ENCODE measurements at regions not wholly inside any gene's neighbourhood (a gene's known extent, or its start where the extent isn't known, plus 50 kb on each side); places are given as distances from the start of the nearest gene placed in this dataset.

DNA sequence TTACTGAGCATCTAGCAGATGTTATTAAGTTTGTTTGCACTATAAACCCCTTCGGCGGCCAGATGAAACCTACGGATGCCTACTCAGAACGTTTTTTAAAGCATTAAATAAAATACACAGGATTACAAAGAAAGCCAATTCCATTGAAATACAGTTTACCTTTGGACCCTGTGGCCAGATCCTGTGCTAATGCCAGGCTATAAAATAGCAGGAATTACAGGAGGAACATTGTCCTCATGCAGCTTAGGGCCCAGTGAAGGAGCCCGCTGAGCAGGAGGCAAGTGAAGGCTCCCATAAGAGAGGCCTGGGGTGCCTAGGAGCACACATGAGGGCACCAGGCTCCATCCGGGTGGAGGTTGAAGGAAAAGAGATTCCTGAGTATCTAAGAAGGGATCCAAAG is 310.4 kb downstream of the MTX2 start:
- H3K79me1 ChIP-seq (ENCODE audit: low read length), result no peaks in the 10 kb centered on the region
- no peak overlapping the region for H3K9ac ChIP-seq (ENCODE audit: low read length)
- no peak overlapping the region for H4K5ac ChIP-seq (ENCODE audit: low read length)
- no peak overlapping the region for H3K18ac ChIP-seq (ENCODE audit: low read length)
- no peak overlapping the region for H4K8ac ChIP-seq (ENCODE audit: low read depth, low read length)
- no peak overlapping the region for H2BK15ac ChIP-seq (replicated peaks; ENCODE audit: low read depth)
- no peak overlapping the region for H3K4ac ChIP-seq (ENCODE audit: low read depth, low read length)
- H2BK5ac ChIP-seq (ENCODE audit: low read length), result no peak overlapping the region
- no peak overlapping the region for H3K4me3 ChIP-seq (ENCODE audit: low read length)
- H3K56ac ChIP-seq (ENCODE audit: low read length), result no peak overlapping the region
- H3K27ac ChIP-seq (ENCODE audit: low read depth, low read length), result no peak overlapping the region
- H3K79me2 ChIP-seq (ENCODE audit: control insufficient read depth, insufficient read depth, low read length), result no peaks in the 10 kb centered on the region
- no CpG with 5 or more reads among the region's 6 CpGs for WGBS (ENCODE audit: extremely low coverage, insufficient coverage, low lambda C conversion rate)
- H2AK5ac ChIP-seq (ENCODE audit: low read length), result no peak overlapping the region
- no peaks in the 10 kb centered on the region for H3K4me1 ChIP-seq (ENCODE audit: control insufficient read depth, low read depth, low read length)
- no peaks in the 10 kb centered on the region for H3K36me3 ChIP-seq (ENCODE audit: control insufficient read depth, insufficient read depth, low read length)
- H3K4me2 ChIP-seq (ENCODE audit: low read length), result no peak overlapping the region
- no peaks in the 10 kb centered on the region for H3K27me3 ChIP-seq (ENCODE audit: insufficient read depth, low read length, poor library complexity)
- H3K23ac ChIP-seq (ENCODE audit: low read length), result no peak overlapping the region
- no peak for DNase-seq
- no peak overlapping the region for H2BK120ac ChIP-seq (ENCODE audit: low read depth, low read length)

DNA sequence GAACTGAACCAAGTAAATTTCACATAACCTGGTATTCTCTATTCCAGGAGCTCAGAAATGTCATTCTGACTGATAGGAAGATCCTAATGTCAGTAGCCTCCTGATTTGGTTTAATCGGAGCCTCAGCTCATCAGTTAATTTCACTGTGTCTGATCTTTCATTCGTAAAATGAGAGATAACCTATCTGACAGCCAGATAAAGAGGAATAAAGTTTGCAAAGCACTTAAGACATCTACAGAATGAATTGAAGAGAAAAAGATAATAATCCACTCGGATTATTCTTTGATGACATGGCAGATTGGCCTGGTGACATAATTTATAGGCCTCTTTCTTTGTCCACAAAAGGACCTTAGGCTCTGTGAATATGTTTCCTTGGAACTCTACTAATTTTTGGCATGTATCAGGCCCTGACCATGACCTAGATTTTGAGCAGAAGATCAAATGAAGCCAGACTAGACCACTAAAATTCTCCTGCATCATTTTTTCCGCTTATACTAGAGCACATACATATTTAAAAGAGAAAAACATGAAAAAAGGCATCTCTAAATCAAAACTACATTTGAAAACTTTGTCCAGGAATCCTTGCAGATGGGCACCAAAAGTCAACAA is 312.4 kb downstream of the MTX2 start:
- H2BK120ac ChIP-seq (ENCODE audit: low read depth, low read length), result no peak overlapping the region
- no peaks in the 10 kb centered on the region for H3K79me2 ChIP-seq (ENCODE audit: control insufficient read depth, insufficient read depth, low read length)
- no peak for DNase-seq
- WGBS (ENCODE audit: extremely low coverage, insufficient coverage, low lambda C conversion rate), result no CpG with 5 or more reads among the region's 4 CpGs
- no peak overlapping the region for H3K4me3 ChIP-seq (ENCODE audit: low read length)
- H3K4me2 ChIP-seq (ENCODE audit: low read length), result no peak overlapping the region
- H3K9ac ChIP-seq (ENCODE audit: low read length), result no peak overlapping the region
- H4K8ac ChIP-seq (ENCODE audit: low read depth, low read length), result no peak overlapping the region
- H2BK15ac ChIP-seq (replicated peaks; ENCODE audit: low read depth), result no peak overlapping the region
- no peaks in the 10 kb centered on the region for H3K27me3 ChIP-seq (ENCODE audit: insufficient read depth, low read length, poor library complexity)
- H3K4ac ChIP-seq (ENCODE audit: low read depth, low read length), result no peak overlapping the region
- H2AK5ac ChIP-seq (ENCODE audit: low read length), result no peak overlapping the region
- H3K4me1 ChIP-seq (ENCODE audit: control insufficient read depth, low read depth, low read length), result peaks cover 2% of the 10 kb centered on the region
- H3K23ac ChIP-seq (ENCODE audit: low read length), result no peak overlapping the region
- no peak overlapping the region for H3K56ac ChIP-seq (ENCODE audit: low read length)
- no peaks in the 10 kb centered on the region for H3K79me1 ChIP-seq (ENCODE audit: low read length)
- no peak overlapping the region for H3K18ac ChIP-seq (ENCODE audit: low read length)
- H2BK5ac ChIP-seq (ENCODE audit: low read length), result no peak overlapping the region
- no peak overlapping the region for H3K27ac ChIP-seq (ENCODE audit: low read depth, low read length)
- H4K5ac ChIP-seq (ENCODE audit: low read length), result no peak overlapping the region
- no peaks in the 10 kb centered on the region for H3K36me3 ChIP-seq (ENCODE audit: control insufficient read depth, insufficient read depth, low read length)

DNA sequence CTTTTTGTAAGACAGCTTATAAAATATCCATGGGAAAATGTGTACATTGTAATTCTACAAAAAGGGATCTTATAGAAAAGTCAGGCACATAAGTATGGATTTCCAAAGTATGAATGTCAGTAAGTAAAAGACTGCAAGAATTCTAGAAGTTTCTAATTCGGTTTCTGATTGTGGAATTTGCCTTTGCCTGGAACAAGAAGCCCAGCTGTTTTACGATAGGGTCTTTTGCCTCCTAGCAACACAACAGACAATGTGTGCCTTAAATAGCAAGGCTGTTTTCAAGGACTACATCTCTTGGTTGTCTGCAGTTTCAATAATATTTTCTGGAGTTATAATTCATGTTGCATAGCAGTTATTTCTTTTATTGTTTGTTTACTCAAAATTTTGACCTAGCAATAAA is 312.9 kb downstream of the MTX2 start:
- Histone ChIP-seq H3K36me3 (ENCODE audit: control insufficient read depth, insufficient read depth, low read length) (no peaks in the 10 kb centered on the region), H3K27ac (ENCODE audit: low read depth, low read length) (no peak overlapping the region), H3K4ac (ENCODE audit: low read depth, low read length) (no peak overlapping the region), H3K4me1 (ENCODE audit: control insufficient read depth, low read depth, low read length) (peaks cover 2% of the 10 kb centered on the region), H3K27me3 (ENCODE audit: insufficient read depth, low read length, poor library complexity) (no peaks in the 10 kb centered on the region), H2BK120ac (ENCODE audit: low read depth, low read length) (no peak overlapping the region), H3K79me2 (ENCODE audit: control insufficient read depth, insufficient read depth, low read length) (no peaks in the 10 kb centered on the region), H3K9ac (ENCODE audit: low read length) (no peak overlapping the region), H3K18ac (ENCODE audit: low read length) (no peak overlapping the region), H3K4me3 (ENCODE audit: low read length) (no peak overlapping the region), H3K79me1 (ENCODE audit: low read length) (no peaks in the 10 kb centered on the region), H4K5ac (ENCODE audit: low read length) (no peak overlapping the region), H3K56ac (ENCODE audit: low read length) (no peak overlapping the region), H4K8ac (ENCODE audit: low read depth, low read length) (no peak overlapping the region), H3K23ac (ENCODE audit: low read length) (no peak overlapping the region), H2BK5ac (ENCODE audit: low read length) (no peak overlapping the region), H2AK5ac (ENCODE audit: low read length) (no peak overlapping the region), H3K4me2 (ENCODE audit: low read length) (no peak overlapping the region), H2BK15ac (replicated peaks; ENCODE audit: low read depth) (no peak overlapping the region)
- WGBS (ENCODE audit: extremely low coverage, insufficient coverage, low lambda C conversion rate), result no CpG with 5 or more reads among the region's 2 CpGs
- DNase-seq, result peak; percentile 61

DNA sequence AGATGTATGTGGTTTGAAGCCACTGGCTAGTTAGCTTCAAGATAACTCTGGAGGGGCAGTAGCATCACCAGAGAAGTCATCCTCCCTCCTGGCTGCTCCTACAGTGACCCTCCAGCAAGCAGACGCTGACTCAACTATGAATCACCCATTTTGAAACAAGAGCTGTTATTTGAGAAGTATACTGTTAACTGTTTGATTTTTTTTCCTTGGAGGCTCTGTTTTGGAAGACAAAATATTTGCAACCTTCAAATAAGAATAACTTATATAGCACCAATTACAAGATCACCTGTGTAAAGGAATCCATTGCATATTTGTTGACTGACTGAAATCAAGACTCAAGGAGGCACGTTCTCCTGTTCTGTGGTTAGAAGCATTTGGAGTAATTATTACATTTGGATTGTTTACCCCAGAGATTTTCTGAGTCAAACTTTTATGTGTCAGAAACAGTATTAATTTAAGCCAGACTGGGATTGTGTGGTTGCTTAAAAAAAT is 313.8 kb downstream of the MTX2 start:
- Histone ChIP-seq H3K27me3 (ENCODE audit: insufficient read depth, low read length, poor library complexity) (no peaks in the 10 kb centered on the region), H2BK15ac (replicated peaks; ENCODE audit: low read depth) (no peak overlapping the region), H3K23ac (ENCODE audit: low read length) (no peak overlapping the region), H3K18ac (ENCODE audit: low read length) (no peak overlapping the region), H3K27ac (ENCODE audit: low read depth, low read length) (no peak overlapping the region), H4K5ac (ENCODE audit: low read length) (no peak overlapping the region), H3K4me3 (ENCODE audit: low read length) (no peak overlapping the region), H3K4me1 (ENCODE audit: control insufficient read depth, low read depth, low read length) (peaks cover 2% of the 10 kb centered on the region), H3K36me3 (ENCODE audit: control insufficient read depth, insufficient read depth, low read length) (no peaks in the 10 kb centered on the region), H3K79me2 (ENCODE audit: control insufficient read depth, insufficient read depth, low read length) (no peaks in the 10 kb centered on the region), H3K79me1 (ENCODE audit: low read length) (no peaks in the 10 kb centered on the region), H3K56ac (ENCODE audit: low read length) (no peak overlapping the region), H3K4me2 (ENCODE audit: low read length) (no peak overlapping the region), H2BK5ac (ENCODE audit: low read length) (no peak overlapping the region), H2AK5ac (ENCODE audit: low read length) (no peak overlapping the region), H3K9ac (ENCODE audit: low read length) (no peak overlapping the region), H2BK120ac (ENCODE audit: low read depth, low read length) (no peak overlapping the region), H4K8ac (ENCODE audit: low read depth, low read length) (no peak overlapping the region), H3K4ac (ENCODE audit: low read depth, low read length) (no peak overlapping the region)
- DNase-seq, result peak; percentile 76
- WGBS (ENCODE audit: extremely low coverage, insufficient coverage, low lambda C conversion rate), result no CpG with 5 or more reads among the region's 2 CpGs

DNA sequence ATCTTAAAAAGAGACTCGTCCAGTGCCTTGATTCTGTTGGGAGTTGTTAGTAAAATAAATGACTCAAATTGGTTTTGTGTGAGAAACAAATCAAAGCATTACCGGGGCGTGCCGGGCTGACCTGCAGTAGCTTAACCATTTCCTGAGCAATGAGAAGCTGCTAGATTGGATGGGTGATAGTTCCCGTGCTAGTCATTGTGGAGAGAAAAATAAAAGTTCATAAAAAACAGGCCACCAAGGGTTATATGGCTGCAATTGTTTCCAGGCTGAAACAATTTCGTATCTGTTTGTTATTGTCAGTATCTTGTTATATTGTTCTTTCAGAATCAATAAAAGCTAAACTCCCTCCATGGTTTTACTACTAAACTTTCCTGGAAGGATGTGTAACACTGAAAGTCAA is 314.4 kb downstream of the MTX2 start:
- H3K18ac ChIP-seq (ENCODE audit: low read length), result no peak overlapping the region
- peaks cover 2% of the 10 kb centered on the region for H3K4me1 ChIP-seq (ENCODE audit: control insufficient read depth, low read depth, low read length)
- H3K56ac ChIP-seq (ENCODE audit: low read length), result no peak overlapping the region
- H2BK15ac ChIP-seq (replicated peaks; ENCODE audit: low read depth), result peak overlapping the region; percentile 57
- no peak overlapping the region for H3K4me2 ChIP-seq (ENCODE audit: low read length)
- no peak overlapping the region for H3K27ac ChIP-seq (ENCODE audit: low read depth, low read length)
- H3K9ac ChIP-seq (ENCODE audit: low read length), result no peak overlapping the region
- H2AK5ac ChIP-seq (ENCODE audit: low read length), result no peak overlapping the region
- H3K36me3 ChIP-seq (ENCODE audit: control insufficient read depth, insufficient read depth, low read length), result no peaks in the 10 kb centered on the region
- H4K8ac ChIP-seq (ENCODE audit: low read depth, low read length), result no peak overlapping the region
- H2BK5ac ChIP-seq (ENCODE audit: low read length), result no peak overlapping the region
- no peak for DNase-seq
- H2BK120ac ChIP-seq (ENCODE audit: low read depth, low read length), result no peak overlapping the region
- H3K27me3 ChIP-seq (ENCODE audit: insufficient read depth, low read length, poor library complexity), result no peaks in the 10 kb centered on the region
- no peaks in the 10 kb centered on the region for H3K79me1 ChIP-seq (ENCODE audit: low read length)
- no peak overlapping the region for H3K4me3 ChIP-seq (ENCODE audit: low read length)
- H3K23ac ChIP-seq (ENCODE audit: low read length), result no peak overlapping the region
- H3K4ac ChIP-seq (ENCODE audit: low read depth, low read length), result no peak overlapping the region
- no peak overlapping the region for H4K5ac ChIP-seq (ENCODE audit: low read length)
- H3K79me2 ChIP-seq (ENCODE audit: control insufficient read depth, insufficient read depth, low read length), result no peaks in the 10 kb centered on the region
- no CpG with 5 or more reads among the region's 6 CpGs for WGBS (ENCODE audit: extremely low coverage, insufficient coverage, low lambda C conversion rate)

DNA sequence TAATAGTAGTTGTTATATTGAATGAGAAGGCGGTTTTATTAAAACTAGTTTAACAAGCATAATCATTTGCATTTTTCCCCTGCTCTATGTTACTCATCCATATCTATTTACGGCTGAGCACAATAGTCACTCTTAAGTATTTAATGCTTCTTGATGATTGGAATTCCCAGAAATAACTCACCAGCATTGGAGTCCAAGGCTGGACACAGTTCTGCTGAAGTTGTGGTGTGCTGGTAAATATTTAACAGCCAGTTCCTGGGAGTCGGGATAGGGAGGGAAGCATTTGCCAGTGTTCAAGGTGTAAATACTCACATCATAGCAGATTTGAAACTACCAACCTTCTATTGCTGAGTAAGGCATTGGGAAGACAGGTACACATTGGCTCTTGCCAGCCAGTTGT is 315.1 kb downstream of the MTX2 start:
- Histone ChIP-seq H3K4me2 (ENCODE audit: low read length) (no peak overlapping the region), H4K5ac (ENCODE audit: low read length) (no peak overlapping the region), H3K18ac (ENCODE audit: low read length) (peak overlapping the region; percentile 47), H2AK5ac (ENCODE audit: low read length) (no peak overlapping the region), H3K9ac (ENCODE audit: low read length) (no peak overlapping the region), H3K27ac (ENCODE audit: low read depth, low read length) (no peak overlapping the region), H4K8ac (ENCODE audit: low read depth, low read length) (no peak overlapping the region), H3K27me3 (ENCODE audit: insufficient read depth, low read length, poor library complexity) (no peaks in the 10 kb centered on the region), H2BK15ac (replicated peaks; ENCODE audit: low read depth) (no peak overlapping the region), H3K4me3 (ENCODE audit: low read length) (no peak overlapping the region), H3K79me2 (ENCODE audit: control insufficient read depth, insufficient read depth, low read length) (no peaks in the 10 kb centered on the region), H3K36me3 (ENCODE audit: control insufficient read depth, insufficient read depth, low read length) (no peaks in the 10 kb centered on the region), H3K4ac (ENCODE audit: low read depth, low read length) (no peak overlapping the region), H2BK5ac (ENCODE audit: low read length) (no peak overlapping the region), H3K4me1 (ENCODE audit: control insufficient read depth, low read depth, low read length) (peaks cover 2% of the 10 kb centered on the region), H3K23ac (ENCODE audit: low read length) (no peak overlapping the region), H2BK120ac (ENCODE audit: low read depth, low read length) (no peak overlapping the region), H3K79me1 (ENCODE audit: low read length) (no peaks in the 10 kb centered on the region), H3K56ac (ENCODE audit: low read length) (no peak overlapping the region)
- DNase-seq, result no peak
- no CpG with 5 or more reads among the region's 3 CpGs for WGBS (ENCODE audit: extremely low coverage, insufficient coverage, low lambda C conversion rate)
